Right lobe of liver (tissue), 4 donors: ENCODE measurements at regions not wholly inside any gene's neighbourhood (a gene's known extent, or its start where the extent isn't known, plus 50 kb on each side); places are given as distances from the start of the nearest gene placed in this dataset.

ENCODE experiments used
- CTCF ChIP-seq, 4 donors: fragments of 200-600 bp in 3 of 4; fragments of 450-650 bp in 1 of 4; IDR thresholded peaks; one replicate each; pipeline versions ENCODE4 v1.5.1 to v1.8.0; 2016 to 2022; ENCODE audit warnings: antibody characterized with exemption in 4 of 4, mild to moderate bottlenecking in 2 of 4
- POLR2A ChIP-seq: fragments of 450-650 bp; IDR thresholded peaks from one replicate; pipeline ENCODE4 v1.6.1; 2017; ENCODE audit warnings: antibody characterized with exemption, mild to moderate bottlenecking
- donor health status: DM: no; HTN: no; CAD: no.
- donor health status: DM: no; HTN: no; CAD: no.
- donor health status: DM: no; HTN: yes; CAD: no.

- TF ChIP-seq CTCF (IDR thresholded peaks at IDR 0.05) (no peak), POLR2A (no peak)
Observed at GRCh38 chr5:103467831-103468230, 94.8 kb downstream of the NUDT12 start.
